OCI-LY7 (cell line): ENCODE measurements at regions not wholly inside any gene's neighbourhood (a gene's known extent, or its start where the extent isn't known, plus 50 kb on each side); places are given as distances from the start of the nearest gene placed in this dataset.

Source experiments
- BruUV-seq: library from RNA; stranded (reverse); fragments of 400-500 nt; replicated peaks from 2 replicates; lab custom pipeline; 2021; lab: Mats Ljungman, UMichigan
- CTCF ChIA-PET: fragments of 300-600 bp; sonication (Branson Sonifier 250); formaldehyde crosslinking; loops from one replicate; lab custom pipeline; 2022; ENCODE audit warnings: antibody characterized with exemption; ENCODE audit not compliant: unreplicated experiment; lab: Charles Lee
- POLR2A ChIA-PET: fragments of 300-600 bp; sonication (Branson Sonifier 250); formaldehyde crosslinking; loops from one replicate; lab custom pipeline; 2022; ENCODE audit warnings: antibody characterized with exemption; lab: Charles Lee
- DNase-seq: peaks from one replicate; pipeline ENCODE4 v3.0.0-alpha.2; 2015; ENCODE audit warnings: low spot score
- H2AFZ ChIP-seq: fragments of 200-600 bp; sonication (generic), shearing (Covaris generic); 2 replicates; pipeline ENCODE4 v1.6.1; 2014; ENCODE audit warnings: mild to moderate bottlenecking, antibody characterized with exemption, low read length, moderate library complexity
- H3K27ac ChIP-seq: fragments of 200-600 bp; sonication (generic); 2 replicates; pipeline ENCODE4 v1.5.1; 2014; ENCODE audit warnings: mixed run types, low read depth, mild to moderate bottlenecking, moderate library complexity, low read length, inconsistent platforms; ENCODE audit not compliant: poor library complexity, severe bottlenecking
- H3K36me3 ChIP-seq: fragments of 200-600 bp; sonication (generic); 2 replicates; pipeline ENCODE4 v1.6.1; 2014; ENCODE audit warnings: mild to moderate bottlenecking, antibody characterized with exemption, low read length, moderate library complexity, mixed read lengths; ENCODE audit not compliant: insufficient read depth
- H3K4me1 ChIP-seq: fragments of 200-600 bp; sonication (generic); 2 replicates; pipeline ENCODE4 v1.5.1; 2014; ENCODE audit warnings: mild to moderate bottlenecking, low read length; ENCODE audit not compliant: insufficient read depth, poor library complexity, severe bottlenecking
- H3K4me2 ChIP-seq: fragments of 200-600 bp; sonication (generic); 2 replicates; pipeline ENCODE4 v1.6.1; 2014; ENCODE audit warnings: mild to moderate bottlenecking, low read length
- H3K4me3 ChIP-seq: fragments of 200-600 bp; sonication (generic); 2 replicates; pipeline ENCODE4 v1.5.1; 2014; ENCODE audit warnings: mild to moderate bottlenecking, low read depth, low read length; ENCODE audit not compliant: poor library complexity, severe bottlenecking
- H3K79me2 ChIP-seq: fragments of 200-600 bp; sonication (generic); 2 replicates; pipeline ENCODE4 v1.6.1; 2016; ENCODE audit warnings: low read depth, mild to moderate bottlenecking, low read length, moderate library complexity, mixed read lengths; ENCODE audit not compliant: insufficient read depth
- H3K9me2 ChIP-seq: fragments of 200-600 bp; sonication (generic); 2 replicates; pipeline ENCODE4 v1.6.1; 2016; ENCODE audit warnings: mild to moderate bottlenecking, low read length, mixed read lengths; ENCODE audit not compliant: insufficient read depth
- H3K9me3 ChIP-seq: fragments of 200-600 bp; sonication (generic); 2 replicates; pipeline ENCODE4 v1.6.1; 2014; ENCODE audit warnings: mild to moderate bottlenecking, mixed run types, low read length, mixed read lengths
- H4K20me1 ChIP-seq: fragments of 200-600 bp; sonication (generic); 2 replicates; pipeline ENCODE4 v1.6.1; 2014; ENCODE audit warnings: mild to moderate bottlenecking, antibody characterized with exemption, low read length, moderate library complexity, mixed read lengths; ENCODE audit not compliant: insufficient read depth
- EZH2phosphoT487 ChIP-seq: fragments of 200-600 bp; sonication (generic); IDR thresholded peaks from 2 replicates; pipeline ENCODE4 v1.6.1; 2018; ENCODE audit warnings: low read depth, borderline replicate concordance, mild to moderate bottlenecking, mixed run types, antibody characterized with exemption, low read length, moderate library complexity, mixed read lengths
- intact Hi-C: fragments of 100-400 bp; cut with micrococcal nuclease; formaldehyde crosslinking; loops from one replicate; pipeline ENCODE4 v1.10.0; 2022; ENCODE audit not compliant: unreplicated experiment
- TF ChIP-seq, protein P1 (sequence below): fragments of 200-600 bp; sonication (generic); conservative IDR thresholded peaks from 2 replicates; pipeline ENCODE4 v1.5.1; 2014; ENCODE audit warnings: mild to moderate bottlenecking, antibody characterized with exemption, low read length, moderate library complexity, mixed read lengths

DNA sequence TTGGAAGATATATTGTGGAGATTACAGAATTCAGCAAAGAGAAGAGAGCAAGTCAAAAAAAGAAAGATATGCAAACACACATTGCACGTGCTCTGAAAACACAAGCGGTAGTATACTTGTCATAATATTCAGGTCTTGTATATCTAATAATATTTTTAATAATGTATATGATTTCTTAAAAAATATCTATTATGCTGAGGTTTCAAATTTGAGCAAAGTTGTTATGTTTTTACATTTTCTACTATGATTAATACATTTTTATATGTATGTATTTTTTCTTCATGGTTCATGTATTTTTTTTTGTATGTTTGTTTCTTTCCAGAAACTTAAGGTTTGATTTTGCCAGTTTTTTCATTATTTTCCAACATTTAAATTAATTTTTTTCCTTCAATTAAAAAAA is 752.4 kb upstream of the VSTM2A start:
- H4K20me1 ChIP-seq = no peaks in the 10 kb centered on the region
- BruUV-seq = no TSS peak
- intact Hi-C loops = no loop called here

DNA sequence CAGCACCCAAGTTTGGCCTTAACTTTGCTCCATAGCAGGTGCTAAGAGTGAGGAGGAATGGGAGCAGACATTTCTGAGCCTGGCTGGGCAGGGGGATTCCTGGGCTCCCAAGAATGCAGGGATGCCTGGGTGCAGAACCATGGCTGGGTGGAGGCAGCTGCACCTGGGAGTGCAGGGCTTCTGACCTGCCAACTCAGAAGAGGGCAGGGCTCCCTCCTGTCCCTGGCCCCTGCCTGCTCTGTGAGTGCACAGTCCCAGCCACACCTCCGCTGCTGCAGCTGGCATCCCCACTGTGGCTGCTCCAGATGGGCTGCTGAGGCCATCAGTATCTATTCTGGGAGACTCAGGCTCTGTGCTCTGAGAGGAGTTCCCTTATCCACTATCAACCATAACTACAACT is 747.4 kb upstream of the VSTM2A start:
- H3K4me1 ChIP-seq = no peaks in the 10 kb centered on the region
- H3K36me3 ChIP-seq = no peaks in the 10 kb centered on the region
- ChIA-PET POLR2A (no interaction called here), CTCF (no interaction called here)
- H3K79me2 ChIP-seq = no peaks in the 10 kb centered on the region
- no peak overlapping the region for H3K4me2 ChIP-seq
- H4K20me1 ChIP-seq = no peaks in the 10 kb centered on the region
- BruUV-seq = no TSS peak
- H3K27ac ChIP-seq = no peak overlapping the region
- 0 out of 2 replicates have a peak, but pooled peaks cover 10% of the 10 kb centered on the region for H3K9me3 ChIP-seq
- TF ChIP-seq, protein P1, sequence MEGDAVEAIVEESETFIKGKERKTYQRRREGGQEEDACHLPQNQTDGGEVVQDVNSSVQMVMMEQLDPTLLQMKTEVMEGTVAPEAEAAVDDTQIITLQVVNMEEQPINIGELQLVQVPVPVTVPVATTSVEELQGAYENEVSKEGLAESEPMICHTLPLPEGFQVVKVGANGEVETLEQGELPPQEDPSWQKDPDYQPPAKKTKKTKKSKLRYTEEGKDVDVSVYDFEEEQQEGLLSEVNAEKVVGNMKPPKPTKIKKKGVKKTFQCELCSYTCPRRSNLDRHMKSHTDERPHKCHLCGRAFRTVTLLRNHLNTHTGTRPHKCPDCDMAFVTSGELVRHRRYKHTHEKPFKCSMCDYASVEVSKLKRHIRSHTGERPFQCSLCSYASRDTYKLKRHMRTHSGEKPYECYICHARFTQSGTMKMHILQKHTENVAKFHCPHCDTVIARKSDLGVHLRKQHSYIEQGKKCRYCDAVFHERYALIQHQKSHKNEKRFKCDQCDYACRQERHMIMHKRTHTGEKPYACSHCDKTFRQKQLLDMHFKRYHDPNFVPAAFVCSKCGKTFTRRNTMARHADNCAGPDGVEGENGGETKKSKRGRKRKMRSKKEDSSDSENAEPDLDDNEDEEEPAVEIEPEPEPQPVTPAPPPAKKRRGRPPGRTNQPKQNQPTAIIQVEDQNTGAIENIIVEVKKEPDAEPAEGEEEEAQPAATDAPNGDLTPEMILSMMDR = no peak
- TF ChIP-seq EZH2phosphoT487 = no peak
- H3K9me2 ChIP-seq = no peaks in the 10 kb centered on the region
- no peak overlapping the region for H2AFZ ChIP-seq
- intact Hi-C loops = no loop called here
- no peak for DNase-seq
- H3K4me3 ChIP-seq = no peak overlapping the region

More for the DNA sequence above, 752.4 kb upstream of the VSTM2A start:
- Histone ChIP-seq H3K36me3 (no peaks in the 10 kb centered on the region), H3K4me3 (no peak overlapping the region), H3K9me3 (0 out of 2 replicates have a peak, but pooled peaks cover 10% of the 10 kb centered on the region), H3K9me2 (no peaks in the 10 kb centered on the region), H3K27ac (no peak overlapping the region), H2AFZ (no peak overlapping the region), H3K79me2 (no peaks in the 10 kb centered on the region), H3K4me1 (no peaks in the 10 kb centered on the region), H3K4me2 (no peak overlapping the region)
- ChIA-PET CTCF (no interaction called here), POLR2A (no interaction called here)
- TF ChIP-seq EZH2phosphoT487 = no peak
- TF ChIP-seq, protein P1 = no peak
- DNase-seq = no peak

DNA sequence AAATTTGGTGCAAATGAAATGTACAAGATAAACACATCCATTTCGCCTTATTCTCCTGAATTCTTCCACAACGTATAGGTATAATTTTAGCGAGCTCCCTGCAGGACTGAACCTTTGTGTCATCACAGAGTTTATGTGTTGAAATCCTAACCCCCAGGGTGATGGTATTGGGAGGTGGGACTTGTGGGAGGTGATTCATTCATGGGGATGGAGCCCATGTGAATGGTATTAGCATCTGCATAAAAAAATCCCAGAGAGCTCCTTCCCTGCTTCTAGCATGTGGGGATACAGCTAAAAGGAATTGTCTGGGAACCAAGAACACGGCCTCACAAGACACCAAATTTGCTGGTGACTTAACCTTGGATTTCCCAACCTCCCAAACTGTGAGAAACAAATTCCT is 741.4 kb upstream of the VSTM2A start:
- H4K20me1 ChIP-seq = no peaks in the 10 kb centered on the region

More for the DNA sequence above, 741.4 kb upstream of the VSTM2A start:
- TF ChIP-seq, protein P1 = no peak
- TF ChIP-seq EZH2phosphoT487 = no peak
- H3K27ac ChIP-seq = no peak overlapping the region
- no peak overlapping the region for H2AFZ ChIP-seq
- ChIA-PET CTCF (no interaction called here), POLR2A (no interaction called here)
- no TSS peak for BruUV-seq
- H3K36me3 ChIP-seq = no peaks in the 10 kb centered on the region
- H3K79me2 ChIP-seq = no peaks in the 10 kb centered on the region
- no peak overlapping the region for H3K4me3 ChIP-seq
- no peaks in the 10 kb centered on the region for H3K9me3 ChIP-seq
- intact Hi-C loops = no loop called here
- H3K4me2 ChIP-seq = no peak overlapping the region
- no peaks in the 10 kb centered on the region for H3K4me1 ChIP-seq
- no peaks in the 10 kb centered on the region for H3K9me2 ChIP-seq
- no peak for DNase-seq
